ENCODE measurements at regions not wholly inside any gene's neighbourhood (a gene's known extent, or its start where the extent isn't known, plus 50 kb on each side); places are given as distances from the start of the nearest gene placed in this dataset.

DNA sequence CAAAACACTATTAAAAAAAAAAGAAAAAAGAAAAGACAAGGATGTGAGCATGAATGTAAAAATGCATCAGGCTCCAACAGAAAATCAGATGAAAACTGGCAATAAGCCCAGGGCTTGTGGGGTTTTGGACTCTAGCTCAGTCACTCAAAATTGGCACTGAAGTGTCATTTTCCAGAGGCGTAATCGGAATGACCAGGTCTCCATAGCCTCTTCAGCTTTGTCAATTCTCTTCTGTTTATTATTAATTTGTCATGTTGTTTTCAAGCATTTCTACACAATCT lies 137.2 kb upstream of the TRHDE start:
- no peak overlapping the region for H2BK5ac ChIP-seq (ENCODE audit: low read depth, low read length)
- no peak overlapping the region for H3K23ac ChIP-seq (ENCODE audit: insufficient read length)
- H4K5ac ChIP-seq (ENCODE audit: insufficient read length, low read depth, low read length) = no peak overlapping the region
- H3K27ac ChIP-seq (ENCODE audit: low read depth, low read length) = no peak overlapping the region
- no peak overlapping the region for H3K56ac ChIP-seq (replicated peaks; ENCODE audit: insufficient read length, low read depth, low read length)
- no peak overlapping the region for H2AFZ ChIP-seq (ENCODE audit: low read length)
- no peak overlapping the region for H3K4me3 ChIP-seq (ENCODE audit: extremely low read depth in 1 of 4, insufficient read depth in 2 of 4, low read depth in 3 of 4, low read length in 4 of 4)
- no peak overlapping the region for H2AK5ac ChIP-seq (ENCODE audit: low read depth, low read length)
- WGBS, 2 experiments (ENCODE audit: extremely low coverage in 1 of 2, insufficient coverage in 1 of 2, insufficient read length in 1 of 2, insufficient replicate concordance in 2 of 2, low coverage in 1 of 2, low lambda C conversion rate in 2 of 2, missing lambda C conversion rate in 1 of 2) = 89% methylated on average over 2 of the region's 2 CpGs; no CpG with 5 or more reads in 1 of the 2 experiments
- no peaks in the 10 kb centered on the region for H3K36me3 ChIP-seq (ENCODE audit: control insufficient read depth in 2 of 4, insufficient read depth in 4 of 4, low read length in 3 of 4)
- H3K79me2 ChIP-seq (ENCODE audit: control insufficient read depth in 1 of 2, insufficient read depth in 2 of 2, low read length in 2 of 2) = no peaks in the 10 kb centered on the region
- H3K9me3 ChIP-seq (ENCODE audit: insufficient read depth in 2 of 2, low read depth in 1 of 2, low read length in 1 of 2) = no peaks in the 10 kb centered on the region
- H4K20me1 ChIP-seq (replicated peaks in 1 of 2; ENCODE audit: control insufficient read depth in 1 of 2, insufficient read depth in 2 of 2, low read length in 2 of 2) = no peaks in the 10 kb centered on the region
- CTCF ChIA-PET (ENCODE audit: partially characterized antibody) = interaction anchor here (0.6 to 1.1 kb wide), 6 partner anchors 10 to 196 kb away, joined by 3 to 5 read pairs (median 3); no protein-coding TSS in a partner anchor
- H3K9ac ChIP-seq (replicated peaks in 1 of 4; ENCODE audit: extremely low read depth in 1 of 4, low read depth in 3 of 4, low read length in 3 of 4) = no peak overlapping the region
- no peak overlapping the region for H2BK20ac ChIP-seq (ENCODE audit: low read length)
- peaks cover 0 to 5% (median 2%) of the 10 kb centered on the region in 4 experiments; a peak in 3 of 7 replicates for H3K4me1 ChIP-seq (replicated peaks in 1 of 4; ENCODE audit: control insufficient read depth in 3 of 4, insufficient read depth in 4 of 4, low read length in 3 of 4)
- no peak overlapping the region for H3K4ac ChIP-seq (replicated peaks; ENCODE audit: insufficient read length, low read depth, low read length)
- H2BK12ac ChIP-seq (ENCODE audit: low read depth, low read length) = no peak overlapping the region
- POLR2A ChIA-PET (ENCODE audit: partially characterized antibody) = no interaction called here
- H4K8ac ChIP-seq (ENCODE audit: extremely low read depth, insufficient read depth, low read length) = no peak overlapping the region
- H2BK120ac ChIP-seq (replicated peaks; ENCODE audit: low read depth, low read length) = no peak overlapping the region
- no peak overlapping the region for H3K14ac ChIP-seq (ENCODE audit: insufficient read length)
- no peak overlapping the region for H3K4me2 ChIP-seq (ENCODE audit: insufficient read depth in 1 of 2, low read depth in 2 of 2, low read length in 2 of 2)
- TF ChIP-seq KDM4A (IDR thresholded peaks at IDR 0.05; ENCODE audit: low read depth, low read length, severe bottlenecking) = no peak
- TF ChIP-seq GABPA (IDR thresholded peaks at IDR 0.05; ENCODE audit: borderline replicate concordance, insufficient read depth, low read length) = no peak
- no peak for TF ChIP-seq CREB1 (IDR thresholded peaks at IDR 0.05)
- no peak for TF ChIP-seq RAD21 (IDR thresholded peaks at IDR 0.05 in 1 of 2, conservative IDR thresholded peaks at IDR 0.05 in 1 of 2; ENCODE audit: low read depth in 2 of 2, low read length in 2 of 2)
- TF ChIP-seq NRF1 (IDR thresholded peaks at IDR 0.05; ENCODE audit: low read depth, low read length) = no peak
- TF ChIP-seq CHD2 (IDR thresholded peaks at IDR 0.05; ENCODE audit: low read length) = no peak
- no peak for TF ChIP-seq RNF2 (IDR thresholded peaks at IDR 0.05; ENCODE audit: borderline replicate concordance, low read depth, low read length, missing control alignments, poor library complexity, severe bottlenecking)
- no peak for TF ChIP-seq ASH2L (IDR thresholded peaks at IDR 0.05; ENCODE audit: low read length)
- TF ChIP-seq SAP30 (IDR thresholded peaks at IDR 0.05; ENCODE audit: insufficient read depth, insufficient replicate concordance, low read length) = no peak
- TF ChIP-seq SP1 (IDR thresholded peaks at IDR 0.05; ENCODE audit: low read depth, low read length) = no peak
- no peak for TF ChIP-seq MAFK (IDR thresholded peaks at IDR 0.05; ENCODE audit: low read depth, low read length)
- H4K91ac ChIP-seq (replicated peaks; ENCODE audit: insufficient read length, low read length) = no peak overlapping the region
- no peaks in the 10 kb centered on the region for H3K23me2 ChIP-seq (ENCODE audit: low read depth, low read length)
- H3K27me3 ChIP-seq (replicated peaks in 1 of 4; ENCODE audit: control insufficient read depth in 3 of 4, extremely low read depth in 1 of 4, insufficient read depth in 3 of 4, low read length in 3 of 4) = no peaks in the 10 kb centered on the region
- no peak overlapping the region for H2BK15ac ChIP-seq (ENCODE audit: low read length)
- FAIRE-seq = no peak
- H3K18ac ChIP-seq (ENCODE audit: extremely low read depth, low read length) = no peak overlapping the region
- no peaks in the 10 kb centered on the region for H3K79me1 ChIP-seq (ENCODE audit: low read depth, low read length)
- DNase-seq (ENCODE audit: low read depth in 1 of 2, low spot score in 2 of 2) = no peak

All from H1 (cell line).